ENCODE measurements at regions not wholly inside any gene's neighbourhood (a gene's known extent, or its start where the extent isn't known, plus 50 kb on each side); places are given as distances from the start of the nearest gene placed in this dataset.

DNA sequence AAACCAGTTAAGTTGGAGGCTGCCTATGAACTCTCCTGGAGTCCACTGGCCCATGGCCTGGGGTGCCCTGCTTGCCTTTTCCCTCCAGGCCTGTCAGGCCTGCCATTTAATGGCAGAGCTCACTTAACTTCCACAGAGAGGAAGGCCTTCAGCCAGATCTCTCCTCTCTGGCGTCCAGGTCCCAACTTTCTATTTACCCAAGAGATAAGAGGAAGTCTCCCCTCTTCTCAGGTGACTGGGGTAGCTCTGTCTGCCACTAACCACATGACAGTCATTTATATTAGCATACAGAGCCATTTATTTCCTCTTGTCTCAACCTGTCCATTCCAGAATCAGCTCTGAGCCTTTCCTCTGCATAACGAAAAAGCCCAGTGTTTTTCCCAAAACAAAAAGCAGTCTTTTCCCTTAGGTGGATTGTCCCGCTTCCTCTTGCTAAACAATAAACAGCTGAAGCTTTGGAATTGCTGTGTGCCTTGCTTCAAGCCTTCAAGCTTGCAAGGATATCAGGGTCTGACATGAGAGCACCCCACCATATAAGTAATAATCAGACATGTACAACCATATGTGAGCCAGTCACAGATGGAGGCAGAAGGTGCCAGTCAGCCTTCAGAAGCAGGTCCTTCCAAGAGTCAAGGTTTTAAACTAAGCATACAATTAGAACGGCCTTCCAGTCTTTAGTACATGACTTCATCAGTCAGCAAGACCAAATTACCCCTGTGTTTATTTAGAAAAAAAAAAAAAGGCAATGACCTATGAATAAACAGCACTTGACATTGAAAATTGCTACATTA, 50.0 kb upstream of the CALM2 start:
- Mint-ChIP-seq H3K4me3 (ENCODE audit: low read depth) (no peak overlapping the region), H3K27me3 (peaks cover 4% of the 10 kb centered on the region), H3K27ac (peak overlapping the region; percentile 62), H3K36me3 (ENCODE audit: insufficient read depth) (no peaks in the 10 kb centered on the region), H3K4me1 (ENCODE audit: low read depth) (peaks cover 38% of the 10 kb centered on the region), H3K9me3 (ENCODE audit: low read depth) (no peaks in the 10 kb centered on the region)
- TF ChIP-seq, protein P1, sequence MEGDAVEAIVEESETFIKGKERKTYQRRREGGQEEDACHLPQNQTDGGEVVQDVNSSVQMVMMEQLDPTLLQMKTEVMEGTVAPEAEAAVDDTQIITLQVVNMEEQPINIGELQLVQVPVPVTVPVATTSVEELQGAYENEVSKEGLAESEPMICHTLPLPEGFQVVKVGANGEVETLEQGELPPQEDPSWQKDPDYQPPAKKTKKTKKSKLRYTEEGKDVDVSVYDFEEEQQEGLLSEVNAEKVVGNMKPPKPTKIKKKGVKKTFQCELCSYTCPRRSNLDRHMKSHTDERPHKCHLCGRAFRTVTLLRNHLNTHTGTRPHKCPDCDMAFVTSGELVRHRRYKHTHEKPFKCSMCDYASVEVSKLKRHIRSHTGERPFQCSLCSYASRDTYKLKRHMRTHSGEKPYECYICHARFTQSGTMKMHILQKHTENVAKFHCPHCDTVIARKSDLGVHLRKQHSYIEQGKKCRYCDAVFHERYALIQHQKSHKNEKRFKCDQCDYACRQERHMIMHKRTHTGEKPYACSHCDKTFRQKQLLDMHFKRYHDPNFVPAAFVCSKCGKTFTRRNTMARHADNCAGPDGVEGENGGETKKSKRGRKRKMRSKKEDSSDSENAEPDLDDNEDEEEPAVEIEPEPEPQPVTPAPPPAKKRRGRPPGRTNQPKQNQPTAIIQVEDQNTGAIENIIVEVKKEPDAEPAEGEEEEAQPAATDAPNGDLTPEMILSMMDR (IDR thresholded peaks at IDR 0.05; ENCODE audit: unreplicated experiment), result no peak
- DNase-seq (ENCODE audit: low spot score, unreplicated experiment), result no peak
